ENCODE measurements at regions not wholly inside any gene's neighbourhood (a gene's known extent, or its start where the extent isn't known, plus 50 kb on each side); places are given as distances from the start of the nearest gene placed in this dataset.

GRCh38 chr9:12502520-12502919 is 190.7 kb upstream of the TYRP1 start:
- DNase-seq (ENCODE audit: low read depth) = no peak

GRCh38 chr9:12503606-12504122 is 189.5 kb upstream of the TYRP1 start:
- DNase-seq (ENCODE audit: low read depth) = no peak

- DNase-seq (ENCODE audit: low read depth) = no peak
Measured at GRCh38 chr9:12510551-12510950, 182.6 kb upstream of the TYRP1 start.

- no peak for DNase-seq (ENCODE audit: low read depth)
Measured at GRCh38 chr9:12511726-12512125, 181.5 kb upstream of the TYRP1 start.

- DNase-seq (ENCODE audit: low read depth) = no peak
Measured at GRCh38 chr9:12516031-12516430, 177.2 kb upstream of the TYRP1 start.

GRCh38 chr9:12516573-12516972 is 176.6 kb upstream of the TYRP1 start:
- DNase-seq (ENCODE audit: low read depth) = no peak

- peak; percentile 3 for DNase-seq (ENCODE audit: low read depth)
Measured at GRCh38 chr9:12538842-12539579, 154.2 kb upstream of the TYRP1 start.

GRCh38 chr9:12539580-12539975 is 153.6 kb upstream of the TYRP1 start:
- no peak for DNase-seq (ENCODE audit: low read depth)

GRCh38 chr9:12544700-12545099 is 148.5 kb upstream of the TYRP1 start:
- no peak for DNase-seq (ENCODE audit: low read depth)

- peak; percentile 53 for DNase-seq (ENCODE audit: low read depth)
Measured at GRCh38 chr9:12554636-12555035, 138.5 kb upstream of the TYRP1 start.

GRCh38 chr9:12566404-12567090 is 126.6 kb upstream of the TYRP1 start:
- no peak for DNase-seq (ENCODE audit: low read depth)

- no peak for DNase-seq (ENCODE audit: low read depth)
Measured at GRCh38 chr9:12584656-12585522, 108.3 kb upstream of the TYRP1 start.

GRCh38 chr9:12595400-12595799 is 97.8 kb upstream of the TYRP1 start:
- DNase-seq (ENCODE audit: low read depth) = no peak

GRCh38 chr9:12604164-12604821 is 88.9 kb upstream of the TYRP1 start:
- peak; percentile 82 for DNase-seq (ENCODE audit: low read depth)

GRCh38 chr9:12612211-12612770 is 80.9 kb upstream of the TYRP1 start:
- no peak for DNase-seq (ENCODE audit: low read depth)

- DNase-seq (ENCODE audit: low read depth) = no peak
Measured at GRCh38 chr9:12613071-12613470, 80.1 kb upstream of the TYRP1 start.

- DNase-seq (ENCODE audit: low read depth) = no peak
Measured at GRCh38 chr9:12614488-12614887, 78.7 kb upstream of the TYRP1 start.

GRCh38 chr9:12618956-12619355 is 74.2 kb upstream of the TYRP1 start:
- DNase-seq (ENCODE audit: low read depth) = no peak

- DNase-seq (ENCODE audit: low read depth) = no peak
Measured at GRCh38 chr9:12625844-12626243, 67.3 kb upstream of the TYRP1 start.

GRCh38 chr9:12627096-12627495 is 66.1 kb upstream of the TYRP1 start:
- no peak for DNase-seq (ENCODE audit: low read depth)

- DNase-seq (ENCODE audit: low read depth) = no peak
Measured at GRCh38 chr9:12628546-12628945, 64.6 kb upstream of the TYRP1 start.

Data from HT1080 (cell line).